KBM-7 (cell line): ENCODE measurements at regions not wholly inside any gene's neighbourhood (a gene's known extent, or its start where the extent isn't known, plus 50 kb on each side); places are given as distances from the start of the nearest gene placed in this dataset.
"Not testable (repeated sequence)": the region's sequence is repeated elsewhere in the genome, so short reads cannot be mapped to it uniquely, and the experiment has no call there.

Experiments
- DNase-seq: peaks from one replicate; pipeline ENCODE4 v3.0.0-alpha.2; 2015
- in situ Hi-C: fragments of 300-500 bp; cut with MboI; formaldehyde crosslinking; loops from 2 replicates; pipeline ENCODE4 v1.14.3; 2020; ENCODE audit warnings: low sequenced_read_pairs, low pct_unique_long_range_greater_than_20kb, mixed read lengths

DNA sequence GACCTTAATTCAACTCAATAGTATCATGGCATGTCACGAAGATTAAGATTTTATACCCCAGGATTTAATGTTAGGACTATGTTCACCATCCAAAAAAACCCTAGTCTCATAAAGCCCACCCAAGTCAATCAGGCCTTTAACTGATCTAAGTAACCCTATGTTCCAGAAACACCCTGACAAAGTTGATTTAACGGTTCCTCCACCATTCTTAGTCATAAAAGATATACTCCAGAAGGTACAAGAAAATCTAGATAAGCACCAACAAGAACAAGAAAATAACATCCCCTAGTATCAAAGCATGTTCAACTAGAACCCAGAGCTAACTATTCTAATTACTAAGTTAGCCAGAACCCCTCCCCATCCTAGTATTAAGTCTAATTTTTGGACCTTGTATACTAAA, 120.7 kb upstream of the DEFB108B start:
- in situ Hi-C loops, DNase-seq: not testable (repeated sequence)

- DNase-seq, in situ Hi-C loops: not testable (repeated sequence)
These were observed 120.2 kb upstream of the DEFB108B start for GRCh38 chr11:71712846-71713245.

GRCh38 chr11:71714510-71714909, 118.5 kb upstream of the DEFB108B start:
- in situ Hi-C loops, DNase-seq: not testable (repeated sequence)

DNA sequence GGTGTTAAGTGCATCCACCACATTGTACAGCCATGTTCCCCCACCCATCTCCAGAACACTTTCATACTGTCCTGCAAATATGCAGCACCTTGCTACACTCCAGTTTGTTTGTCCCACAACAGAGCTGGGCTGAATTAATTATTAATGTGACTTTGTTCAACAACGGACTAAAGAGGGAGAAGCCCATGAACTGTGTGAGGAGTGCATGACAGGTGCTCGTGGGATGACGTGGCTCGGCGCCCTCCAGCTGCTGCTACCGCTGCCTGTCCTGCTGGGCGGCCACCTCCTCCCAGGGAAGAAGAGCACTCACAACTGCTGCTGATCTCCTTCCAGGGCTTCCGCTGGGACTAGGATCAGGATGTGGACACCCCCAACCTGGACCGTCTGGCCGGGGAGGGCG, 111.2 kb upstream of the DEFB108B start:
- in situ Hi-C loops, DNase-seq: not testable (repeated sequence)

- in situ Hi-C loops, DNase-seq: not testable (repeated sequence)
These were observed 109.0 kb upstream of the DEFB108B start for GRCh38 chr11:71723991-71724390.

- in situ Hi-C loops, DNase-seq: not testable (repeated sequence)
These were observed 102.3 kb upstream of the DEFB108B start for GRCh38 chr11:71730748-71731147.

DNA sequence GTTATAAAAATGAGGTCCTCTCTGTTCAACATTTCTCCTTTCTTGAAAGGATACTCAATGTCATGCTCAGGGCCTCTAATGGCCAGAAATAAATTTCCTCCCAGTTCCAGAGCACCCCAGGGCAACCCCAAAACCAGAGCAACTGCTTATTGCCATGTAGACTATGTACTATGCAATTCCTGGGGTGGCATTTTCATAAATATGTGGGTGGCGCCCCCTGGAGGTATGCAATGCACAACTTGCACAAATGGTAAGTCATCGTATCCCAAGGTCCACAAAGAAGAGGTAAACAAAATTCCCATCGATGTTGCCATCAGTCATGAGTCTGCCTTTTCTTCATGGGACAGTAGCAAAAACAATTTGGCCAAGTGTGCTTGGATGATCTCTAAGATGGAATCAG, 98.6 kb upstream of the DEFB108B start:
- DNase-seq, in situ Hi-C loops: not testable (repeated sequence)

- DNase-seq, in situ Hi-C loops: not testable (repeated sequence)
These were observed 94.7 kb upstream of the DEFB108B start for GRCh38 chr11:71738317-71738716.

DNA sequence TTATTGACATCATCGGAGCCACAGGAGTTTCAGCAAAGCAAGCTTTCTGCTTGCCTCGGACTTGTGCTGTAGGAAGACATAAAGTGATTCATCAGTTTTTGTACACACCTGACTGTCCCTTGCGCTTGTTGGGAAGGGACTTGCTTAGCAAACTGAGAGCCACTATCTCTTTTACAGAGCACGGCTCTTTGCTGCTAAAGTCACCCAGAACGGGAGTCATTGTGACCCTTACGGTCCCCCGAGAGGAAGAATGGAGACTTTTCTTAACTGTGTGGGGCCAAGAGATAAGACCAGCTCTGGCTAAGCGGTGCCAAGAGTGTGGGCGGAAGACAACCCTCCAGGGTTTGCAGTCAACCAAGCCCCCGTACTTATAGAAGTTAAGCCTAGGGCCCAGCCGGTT, 89.6 kb upstream of the DEFB108B start:
- DNase-seq, in situ Hi-C loops: not testable (repeated sequence)

DNA sequence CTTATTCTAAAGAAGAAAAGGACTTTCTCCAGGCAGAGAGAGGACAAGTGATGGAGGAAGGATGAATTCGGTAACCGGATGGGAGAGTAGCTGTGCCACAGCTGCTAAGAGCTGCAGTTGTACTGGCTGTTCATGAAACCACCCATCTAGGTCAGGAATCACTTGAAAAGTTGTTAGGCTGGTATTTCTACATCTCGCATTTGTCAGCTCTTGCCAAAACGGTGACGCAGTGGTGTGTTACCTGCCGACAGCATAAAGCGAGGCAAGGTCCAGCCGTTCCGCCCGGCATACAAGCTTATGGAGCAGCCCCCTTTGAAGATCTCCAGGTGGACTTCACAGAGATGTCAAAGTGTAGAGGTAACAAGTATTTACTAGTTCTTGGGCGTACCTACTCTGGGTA, 87.3 kb upstream of the DEFB108B start:
- in situ Hi-C loops, DNase-seq: not testable (repeated sequence)

GRCh38 chr11:71746263-71746662, 86.7 kb upstream of the DEFB108B start:
- in situ Hi-C loops = not testable (repeated sequence)

DNA sequence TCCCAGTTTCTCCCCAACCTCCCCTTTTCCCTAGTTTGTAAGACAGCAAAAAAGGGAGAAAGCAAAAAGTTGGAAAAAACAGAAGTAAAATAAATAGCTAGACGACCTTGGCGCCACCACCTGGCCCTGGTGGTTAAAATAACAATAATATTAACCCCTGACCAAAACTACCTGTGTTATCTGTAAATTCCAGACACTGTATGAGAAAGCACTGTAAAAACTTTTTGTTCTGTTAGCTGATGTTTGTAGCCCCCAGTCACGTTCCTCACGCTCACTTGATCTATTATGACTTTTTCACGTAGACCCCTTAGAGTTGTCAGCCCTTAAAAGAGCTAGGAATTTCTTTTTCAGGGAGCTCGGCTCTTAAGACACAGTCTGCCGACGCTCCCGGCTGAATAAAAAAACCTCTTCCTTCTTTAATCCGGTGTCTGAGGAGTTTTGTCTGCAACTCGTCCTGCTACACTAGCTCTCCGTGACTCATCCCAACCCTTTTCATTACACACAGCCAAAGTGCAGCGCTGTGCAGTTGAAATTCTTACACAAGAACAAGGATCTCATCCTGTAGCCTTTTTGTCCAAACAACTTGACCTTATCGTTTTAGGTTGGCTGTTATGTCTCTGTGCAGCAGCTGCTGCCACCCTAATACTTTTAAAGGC, 83.9 kb upstream of the DEFB108B start:
- in situ Hi-C loops = not testable (repeated sequence)

More at GRCh38 chr11:71746263-71746662, 86.7 kb upstream of the DEFB108B start:
- not testable (repeated sequence) for DNase-seq

DNA sequence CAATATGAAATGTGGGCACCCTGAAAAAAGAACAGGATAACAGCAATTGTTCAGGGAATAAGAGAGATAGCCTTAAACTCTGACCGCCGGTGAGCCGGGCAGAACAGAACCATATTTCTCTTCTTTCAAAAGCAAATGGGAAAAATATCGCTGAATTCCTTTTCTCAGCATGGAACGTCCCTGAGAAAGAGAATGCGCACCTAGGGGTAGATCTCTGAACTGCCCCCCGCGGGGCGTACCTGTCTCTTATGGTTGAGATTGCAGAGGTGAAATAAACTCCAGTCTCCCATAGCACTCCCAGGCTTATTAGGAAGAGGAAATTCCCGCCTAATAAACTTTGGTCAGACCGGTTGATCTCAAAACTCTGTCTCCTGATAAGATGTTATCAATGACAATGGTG, 82.1 kb upstream of the DEFB108B start:
- in situ Hi-C loops, DNase-seq: not testable (repeated sequence)

More for the DNA sequence above, 83.9 kb upstream of the DEFB108B start:
- DNase-seq = not testable (repeated sequence)

GRCh38 chr11:71764695-71765491, 68.1 kb upstream of the DEFB108B start:
- in situ Hi-C loops, DNase-seq: not testable (repeated sequence)

GRCh38 chr11:71767016-71767415, 66.0 kb upstream of the DEFB108B start:
- peak; percentile 20 for DNase-seq
- in situ Hi-C loops = not testable (repeated sequence)

DNA sequence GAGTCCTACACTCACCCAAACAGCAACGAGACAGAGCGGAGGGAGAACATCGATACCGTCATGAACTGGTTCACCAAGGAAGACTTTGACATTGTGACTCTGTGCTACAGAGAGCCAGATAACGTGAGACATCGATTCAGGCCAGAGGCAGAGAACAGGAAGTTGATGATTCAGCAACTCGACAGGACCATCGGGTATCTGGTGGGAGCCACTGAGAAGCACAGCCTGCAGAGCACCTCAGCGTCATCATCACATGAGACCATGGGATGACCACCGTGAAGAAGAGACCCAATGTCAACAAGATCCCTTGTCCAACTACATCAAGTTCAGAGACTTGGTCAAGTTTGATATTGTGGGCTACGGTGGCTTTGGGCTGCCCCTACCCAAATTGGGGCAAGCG, 60.8 kb upstream of the DEFB108B start:
- DNase-seq, in situ Hi-C loops: not testable (repeated sequence)

DNA sequence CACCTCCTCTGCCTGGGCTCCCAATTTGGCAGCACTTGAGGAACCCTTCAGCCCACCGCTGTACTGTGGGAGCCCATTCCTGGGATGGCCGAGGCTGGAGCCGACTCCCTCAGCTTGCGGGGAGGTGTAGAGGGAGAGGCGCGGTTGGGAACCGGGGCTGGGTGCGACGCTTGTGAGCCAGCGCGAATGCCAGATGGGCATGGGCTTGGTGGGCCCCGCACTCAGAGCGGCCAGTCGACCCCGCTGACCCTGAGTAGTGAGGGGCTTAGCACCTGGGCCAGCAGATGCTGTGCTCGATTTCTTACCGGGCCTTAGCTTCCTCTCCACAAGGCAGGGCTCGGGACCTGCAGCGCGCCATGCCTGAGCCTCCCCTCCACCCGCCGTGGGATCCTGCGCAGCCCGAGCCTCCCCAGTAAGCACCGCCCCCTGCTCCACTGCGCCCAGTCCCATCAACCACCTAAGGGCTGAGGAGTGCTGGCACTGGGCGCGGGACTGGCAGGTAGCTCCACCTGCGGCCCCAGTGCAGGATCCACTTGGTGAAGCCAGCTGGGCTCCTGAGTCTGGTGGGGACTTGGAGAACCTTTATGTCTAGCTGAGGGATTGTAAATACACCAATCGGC, 58.3 kb upstream of the DEFB108B start:
- in situ Hi-C loops = no loop called here
- no peak for DNase-seq

- DNase-seq, in situ Hi-C loops: not testable (repeated sequence)
These were observed 52.9 kb upstream of the DEFB108B start for GRCh38 chr11:71780116-71780515.

DNA sequence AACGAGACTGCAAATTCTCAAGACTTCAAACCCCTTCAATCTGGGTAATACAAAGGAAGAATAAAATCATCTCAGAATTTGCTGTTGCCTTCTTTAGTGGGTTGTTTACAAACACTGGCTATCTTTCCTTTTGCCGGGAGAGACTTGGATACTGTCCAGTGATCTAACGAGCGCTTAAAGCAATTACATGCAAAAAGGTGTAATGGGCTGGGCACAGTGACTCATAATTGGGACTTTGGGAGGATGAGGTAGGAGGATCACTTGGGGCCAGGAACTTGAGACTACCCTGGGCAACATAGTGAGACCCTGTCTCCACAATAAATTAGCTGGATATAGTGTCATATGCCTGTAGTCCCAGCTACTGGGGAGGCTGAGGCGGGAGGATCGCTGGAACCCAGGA, 52.2 kb upstream of the DEFB108B start:
- in situ Hi-C loops, DNase-seq: not testable (repeated sequence)

- in situ Hi-C loops, DNase-seq: not testable (repeated sequence)
These were observed 51.5 kb upstream of the DEFB108B start for GRCh38 chr11:71781491-71781890.
